Stimulated activated naive CD8-positive, alpha-beta T cell treated with anti-CD3 and anti-CD28 coated beads, Interleukin-15, amount 100 ng/mL, for 72 hours (primary cell): ENCODE measurements at regions not wholly inside any gene's neighbourhood (a gene's known extent, or its start where the extent isn't known, plus 50 kb on each side); places are given as distances from the start of the nearest gene placed in this dataset.

ENCODE experiments used
- ATAC-seq: fragments of 150-1000 bp; cut with Tn5 transposase; 2 replicates; pipeline ENCODE4 v1.10.0; 2021; ENCODE audit warnings: mild to moderate bottlenecking, moderate library complexity
- DNase-seq, 2 donors: peaks; one replicate each; pipeline ENCODE4 v3.0.0; 2021 to 2022
- H3K27ac Mint-ChIP-seq, 2 donors: one replicate each; pipeline ENCODE4 v1.8.0; 2022; ENCODE audit warnings: mild to moderate bottlenecking in 2 of 2, mixed read lengths in 2 of 2, moderate library complexity in 2 of 2
- H3K27me3 Mint-ChIP-seq: one replicate; pipeline ENCODE4 v1.8.0; 2022; ENCODE audit warnings: mixed read lengths
- H3K4me1 Mint-ChIP-seq: one replicate; pipeline ENCODE4 v1.8.0; 2022; ENCODE audit warnings: mild to moderate bottlenecking, mixed read lengths
- H3K4me3 Mint-ChIP-seq, 2 donors: one replicate each; pipeline ENCODE4 v1.8.0; 2022; ENCODE audit warnings: mild to moderate bottlenecking in 2 of 2, mixed read lengths in 2 of 2, moderate library complexity in 1 of 2
- H3K9me3 Mint-ChIP-seq, 2 donors: one replicate each; pipeline ENCODE4 v1.8.0; 2022; ENCODE audit warnings: mixed read lengths in 2 of 2

GRCh38 chr2:157984866-157985265 is 108.7 kb upstream of the ACVR1 start:
- H3K4me3 Mint-ChIP-seq = no peak overlapping the region
- no peak overlapping the region for H3K27ac Mint-ChIP-seq
- DNase-seq (no peak), ATAC-seq (no peak)
- H3K4me1 Mint-ChIP-seq = no peaks in the 10 kb centered on the region
- peaks cover 14 to 19% of the 10 kb centered on the region in 2 donors for H3K9me3 Mint-ChIP-seq
- H3K27me3 Mint-ChIP-seq = no peaks in the 10 kb centered on the region

DNA sequence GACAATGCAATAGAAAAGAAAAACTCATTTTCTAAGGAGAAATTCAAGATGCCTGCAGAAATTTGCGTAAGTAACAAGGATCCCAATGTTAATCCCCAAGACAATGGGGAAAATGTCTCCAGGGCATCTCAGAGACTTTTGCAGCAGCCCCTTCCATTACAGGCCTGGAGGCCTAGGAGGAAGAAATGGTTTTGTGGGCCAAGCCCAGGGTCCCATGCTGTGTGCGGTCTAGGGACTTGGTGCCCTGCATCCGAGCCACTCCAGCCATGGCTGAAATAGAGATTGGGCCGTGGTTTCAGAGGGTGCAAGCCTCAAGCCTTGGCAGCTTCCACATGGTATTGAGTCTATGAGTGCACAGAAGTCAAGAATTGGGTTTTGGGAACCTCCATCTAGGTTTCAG is 103.9 kb upstream of the ACVR1 start:
- DNase-seq = no peak
- Mint-ChIP-seq H3K27me3 (no peaks in the 10 kb centered on the region), H3K9me3 (peaks cover 26 to 42% of the 10 kb centered on the region in 2 donors), H3K4me1 (no peaks in the 10 kb centered on the region), H3K27ac (no peak overlapping the region), H3K4me3 (no peak overlapping the region)
- no peak for ATAC-seq

DNA sequence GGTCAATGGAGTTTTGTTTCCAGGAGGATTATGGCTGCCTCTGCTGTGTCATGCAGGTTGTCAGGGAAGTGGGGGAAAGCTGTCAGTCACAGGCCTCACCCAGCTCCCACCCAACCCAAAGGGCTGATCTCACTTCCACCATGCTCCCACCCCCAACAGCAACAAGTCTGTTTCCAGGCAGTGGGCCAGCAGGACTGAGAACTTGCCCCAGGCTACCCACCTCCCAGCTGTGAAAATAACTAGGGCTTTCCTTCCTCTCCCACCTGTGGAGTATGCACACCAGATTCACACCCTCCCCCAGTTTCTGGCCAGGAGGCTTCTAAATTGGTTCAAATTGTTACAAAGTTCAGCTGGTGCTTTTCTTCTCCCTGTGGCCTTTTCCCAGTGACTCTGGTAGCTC is 95.6 kb upstream of the ACVR1 start:
- no peaks in the 10 kb centered on the region for H3K27me3 Mint-ChIP-seq
- H3K9me3 Mint-ChIP-seq = peaks cover 12 to 14% of the 10 kb centered on the region in 2 donors
- no peaks in the 10 kb centered on the region for H3K4me1 Mint-ChIP-seq
- peak overlapping the region in 1 of 2 donors; percentile 55 for H3K27ac Mint-ChIP-seq
- H3K4me3 Mint-ChIP-seq = no peak overlapping the region
- ATAC-seq (no peak), DNase-seq (no peak)

DNA sequence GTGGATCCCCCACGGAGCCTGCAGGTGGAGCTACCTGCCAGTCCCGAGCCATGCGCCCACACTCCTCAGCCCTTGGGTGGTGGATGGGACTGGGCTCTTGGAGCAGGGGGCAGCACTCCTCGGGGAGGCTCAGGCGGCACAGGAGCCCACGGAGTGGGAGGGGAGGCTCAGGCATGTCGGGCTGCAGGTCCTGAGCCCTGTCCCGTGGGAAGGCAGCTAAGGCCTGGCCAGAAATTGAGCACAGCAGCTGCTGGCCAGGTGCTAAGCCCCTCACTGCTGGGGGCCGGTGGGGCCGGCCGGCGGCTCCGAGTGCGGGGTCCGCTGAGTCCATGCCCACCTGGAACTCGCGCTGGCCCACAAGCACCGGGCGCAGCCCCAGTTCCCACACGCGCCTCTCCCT is 91.7 kb upstream of the ACVR1 start:
- H3K27ac Mint-ChIP-seq = no peak overlapping the region
- H3K4me1 Mint-ChIP-seq = no peaks in the 10 kb centered on the region
- H3K4me3 Mint-ChIP-seq = no peak overlapping the region
- no peak for ATAC-seq
- no peak for DNase-seq
- peaks cover 3 to 6% of the 10 kb centered on the region in 2 donors for H3K9me3 Mint-ChIP-seq
- no peaks in the 10 kb centered on the region for H3K27me3 Mint-ChIP-seq

- H3K4me3 Mint-ChIP-seq = no peak overlapping the region
- H3K27me3 Mint-ChIP-seq = no peaks in the 10 kb centered on the region
- H3K27ac Mint-ChIP-seq = no peak overlapping the region
- DNase-seq = no peak
- H3K9me3 Mint-ChIP-seq = peaks cover 16 to 34% of the 10 kb centered on the region in 2 donors
- no peak for ATAC-seq
- H3K4me1 Mint-ChIP-seq = no peaks in the 10 kb centered on the region
Measured at GRCh38 chr2:157959249-157959648, 83.1 kb upstream of the ACVR1 start.

DNA sequence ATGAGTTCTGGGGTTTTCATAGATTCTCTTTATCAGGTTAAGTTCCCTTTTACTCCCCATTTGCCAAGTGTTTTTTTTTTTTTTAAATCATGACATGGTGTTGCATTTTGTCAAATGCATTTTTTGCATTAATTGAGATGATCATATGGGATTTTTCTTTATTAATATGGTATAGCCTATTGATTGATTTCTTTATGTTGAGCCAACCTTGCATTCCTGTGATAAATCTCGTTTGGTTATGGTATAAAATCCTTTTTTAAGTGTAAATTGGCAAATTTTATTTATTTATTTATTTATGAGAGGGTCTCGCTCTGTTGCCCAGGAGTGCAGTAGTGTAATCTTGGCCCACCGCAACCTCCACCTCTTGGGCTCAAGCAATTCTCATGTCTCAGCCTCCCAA is 81.5 kb upstream of the ACVR1 start:
- DNase-seq (no peak), ATAC-seq (no peak)
- Mint-ChIP-seq H3K9me3 (peaks cover 16 to 34% of the 10 kb centered on the region in 2 donors), H3K4me1 (no peaks in the 10 kb centered on the region), H3K4me3 (no peak overlapping the region), H3K27ac (no peak overlapping the region), H3K27me3 (no peaks in the 10 kb centered on the region)

DNA sequence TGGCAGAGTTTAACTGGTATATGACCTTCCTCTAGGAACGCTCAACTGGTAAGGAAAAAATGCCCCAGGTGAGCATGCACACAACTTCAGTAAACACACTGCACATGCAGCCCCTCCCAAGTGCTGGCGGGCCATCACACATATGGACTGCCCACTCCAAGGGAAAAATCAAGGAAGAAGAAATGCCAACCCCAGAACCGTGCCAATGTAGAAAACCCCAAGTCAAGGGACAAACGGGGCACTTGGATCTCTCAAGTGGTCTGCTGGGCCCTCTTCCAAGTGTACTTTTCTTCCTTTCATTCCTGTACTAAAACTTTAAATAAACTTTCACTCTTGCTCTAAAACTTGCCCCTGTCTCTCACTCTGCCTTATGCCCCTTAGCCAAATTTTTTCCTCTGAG is 76.4 kb upstream of the ACVR1 start:
- no peak for ATAC-seq
- peaks cover 4 to 8% of the 10 kb centered on the region in 2 donors for H3K9me3 Mint-ChIP-seq
- H3K4me1 Mint-ChIP-seq = no peaks in the 10 kb centered on the region
- H3K4me3 Mint-ChIP-seq = no peak overlapping the region
- H3K27ac Mint-ChIP-seq = no peak overlapping the region
- DNase-seq = no peak
- H3K27me3 Mint-ChIP-seq = no peaks in the 10 kb centered on the region

DNA sequence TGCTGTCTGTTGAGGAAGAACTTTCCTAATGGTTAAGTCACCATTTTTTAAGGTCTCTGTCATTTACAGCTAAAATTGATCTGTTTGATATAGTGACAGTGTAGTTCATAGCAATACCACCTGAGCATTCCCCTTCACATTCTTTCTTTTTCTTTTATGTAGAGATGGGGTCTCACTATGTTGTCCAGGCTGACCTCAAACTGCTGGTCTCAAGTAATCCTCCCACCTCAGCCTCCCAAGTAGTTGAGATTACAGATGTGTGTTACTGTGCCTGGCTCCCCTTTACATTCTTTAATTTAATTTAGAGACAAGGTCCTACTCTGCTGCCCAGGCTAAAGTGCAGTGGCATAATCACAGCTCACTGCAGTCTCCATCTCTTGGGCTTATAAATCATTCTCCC is 72.7 kb upstream of the ACVR1 start:
- H3K4me1 Mint-ChIP-seq = no peaks in the 10 kb centered on the region
- DNase-seq = no peak
- ATAC-seq = no peak
- H3K27me3 Mint-ChIP-seq = no peaks in the 10 kb centered on the region
- no peaks in the 10 kb centered on the region for H3K9me3 Mint-ChIP-seq
- H3K4me3 Mint-ChIP-seq = no peak overlapping the region
- H3K27ac Mint-ChIP-seq = no peak overlapping the region

DNA sequence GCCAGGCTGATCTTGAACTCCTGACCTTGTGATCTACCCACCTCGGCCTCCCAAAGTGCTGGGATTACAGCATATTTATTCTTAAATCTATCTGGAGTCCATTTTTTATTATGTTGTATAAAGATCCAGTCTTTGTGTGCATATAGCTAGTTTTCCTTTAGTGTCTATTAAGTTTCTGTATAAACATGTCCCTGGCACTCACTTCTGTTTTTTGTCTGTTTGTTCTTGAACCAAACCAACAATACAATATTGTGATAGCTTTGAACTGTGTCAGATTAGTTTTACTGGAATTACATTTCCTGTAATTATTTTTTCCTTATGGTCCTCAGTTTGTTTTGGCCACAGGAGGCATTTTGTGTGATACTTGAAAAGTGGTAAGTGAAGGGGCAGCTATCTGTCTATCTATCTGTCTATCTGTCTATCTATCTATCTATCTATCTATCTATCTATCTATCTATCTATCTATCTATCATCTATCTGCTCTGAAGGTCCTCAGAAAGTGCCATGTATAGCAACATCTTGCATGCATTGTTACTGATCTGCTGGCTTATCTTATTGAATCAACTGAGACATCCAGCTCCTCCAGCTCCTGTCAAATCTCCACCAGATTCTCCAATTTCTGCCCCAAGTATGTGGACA is 70.9 kb upstream of the ACVR1 start:
- no peak overlapping the region for H3K4me3 Mint-ChIP-seq
- no peak overlapping the region for H3K27ac Mint-ChIP-seq
- no peaks in the 10 kb centered on the region for H3K4me1 Mint-ChIP-seq
- DNase-seq (no peak), ATAC-seq (no peak)
- H3K9me3 Mint-ChIP-seq = no peaks in the 10 kb centered on the region
- H3K27me3 Mint-ChIP-seq = no peaks in the 10 kb centered on the region

DNA sequence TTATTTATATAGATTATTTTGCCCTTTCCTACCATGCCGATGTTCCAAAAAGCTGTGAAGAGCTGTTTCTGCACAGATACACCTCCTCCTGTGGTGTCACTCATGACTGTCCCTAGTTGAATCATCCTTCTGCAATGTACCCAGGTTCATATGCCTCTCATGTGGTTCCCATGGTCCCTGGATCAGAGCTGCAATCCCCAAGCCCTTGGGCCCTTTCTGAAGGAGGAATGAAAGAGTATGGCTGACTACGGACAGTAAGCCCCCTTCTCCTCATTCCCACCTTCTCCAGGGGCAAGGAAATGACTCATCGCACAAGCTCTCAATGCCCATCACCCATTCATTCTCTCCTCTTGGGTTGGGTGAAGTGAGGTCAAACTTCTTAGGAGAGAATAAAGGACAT is 63.9 kb upstream of the ACVR1 start:
- no peaks in the 10 kb centered on the region for H3K27me3 Mint-ChIP-seq
- DNase-seq = no peak
- H3K4me1 Mint-ChIP-seq = no peaks in the 10 kb centered on the region
- ATAC-seq = no peak
- H3K9me3 Mint-ChIP-seq = no peaks in the 10 kb centered on the region
- H3K4me3 Mint-ChIP-seq = no peak overlapping the region
- H3K27ac Mint-ChIP-seq = no peak overlapping the region

- Mint-ChIP-seq H3K9me3 (no peaks in the 10 kb centered on the region), H3K4me1 (no peaks in the 10 kb centered on the region), H3K4me3 (no peak overlapping the region), H3K27ac (peak overlapping the region in 1 of 2 donors; percentile 83), H3K27me3 (no peaks in the 10 kb centered on the region)
- DNase-seq (no peak), ATAC-seq (no peak)
Measured at GRCh38 chr2:157938556-157938955, 62.4 kb upstream of the ACVR1 start.

GRCh38 chr2:157936406-157936805 is 60.3 kb upstream of the ACVR1 start:
- Mint-ChIP-seq H3K4me1 (no peaks in the 10 kb centered on the region), H3K27ac (no peak overlapping the region), H3K9me3 (no peaks in the 10 kb centered on the region), H3K27me3 (no peaks in the 10 kb centered on the region), H3K4me3 (no peak overlapping the region)
- no peak for ATAC-seq
- no peak for DNase-seq

DNA sequence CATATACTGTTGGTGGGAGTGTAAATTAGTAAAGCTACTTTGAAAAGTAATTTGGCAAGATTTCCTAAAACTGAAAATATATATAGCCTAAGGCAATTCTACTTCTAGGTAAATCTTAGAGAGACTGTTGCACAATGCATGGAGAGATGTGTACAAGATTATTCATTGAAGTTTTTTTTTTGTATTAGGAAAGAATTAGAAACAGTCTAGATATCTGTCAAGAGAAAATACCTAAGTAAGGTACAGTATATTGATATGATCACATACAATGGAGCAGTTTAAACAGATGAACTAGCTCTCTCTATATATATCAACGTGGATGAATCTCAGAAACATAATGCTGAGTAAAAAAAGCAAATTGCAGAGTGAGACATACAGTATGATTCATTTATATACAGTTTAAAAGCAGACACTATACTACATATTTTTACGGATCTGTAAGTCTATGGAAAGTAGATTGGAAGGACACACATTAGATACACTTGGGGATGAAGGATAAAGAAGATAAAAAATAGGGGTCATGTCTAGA is 59.3 kb upstream of the ACVR1 start:
- Mint-ChIP-seq H3K27ac (no peak overlapping the region), H3K4me1 (no peaks in the 10 kb centered on the region), H3K4me3 (no peak overlapping the region), H3K9me3 (no peaks in the 10 kb centered on the region), H3K27me3 (no peaks in the 10 kb centered on the region)
- DNase-seq (no peak), ATAC-seq (no peak)

GRCh38 chr2:157934684-157935377 is 58.7 kb upstream of the ACVR1 start:
- DNase-seq = no peak
- Mint-ChIP-seq H3K4me3 (no peak overlapping the region), H3K27me3 (no peaks in the 10 kb centered on the region), H3K4me1 (no peaks in the 10 kb centered on the region), H3K27ac (no peak overlapping the region), H3K9me3 (no peaks in the 10 kb centered on the region)
- no peak for ATAC-seq

DNA sequence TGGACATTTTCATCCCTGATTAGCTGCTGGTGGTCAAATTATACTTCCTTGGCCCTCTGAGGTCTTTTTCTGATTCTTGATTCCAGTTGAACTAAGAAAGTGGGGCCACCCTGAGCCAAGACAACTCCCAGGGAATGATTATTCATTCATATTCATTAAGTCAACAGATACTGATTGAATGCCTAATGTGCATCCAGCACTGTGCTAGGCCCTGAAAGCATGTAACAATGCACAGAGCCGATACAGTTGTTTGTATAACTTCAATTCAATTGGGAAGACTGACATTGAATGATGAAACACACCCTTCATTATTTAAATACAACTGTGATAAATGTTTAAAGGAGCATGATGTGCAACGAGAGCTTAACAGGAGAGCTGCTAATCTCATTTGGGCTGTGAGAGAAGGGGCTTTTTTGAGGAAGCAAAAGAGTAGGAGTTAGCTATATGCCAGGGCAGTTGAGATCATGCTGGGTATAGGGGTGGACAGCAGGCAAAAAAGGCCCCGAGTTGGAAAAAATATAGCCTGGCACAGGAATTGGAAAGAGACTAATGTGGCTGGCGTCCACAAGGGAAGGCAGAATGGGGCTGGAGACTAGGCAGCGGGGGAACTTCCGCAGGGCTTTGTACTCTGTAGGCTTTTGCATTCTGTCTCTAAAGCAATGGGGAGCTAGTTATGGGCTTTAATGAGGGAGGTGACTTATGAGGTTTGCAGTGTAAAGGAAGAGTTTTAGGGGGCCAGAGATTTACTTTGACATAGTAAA is 57.2 kb upstream of the ACVR1 start:
- no peak overlapping the region for H3K4me3 Mint-ChIP-seq
- DNase-seq = no peak
- ATAC-seq = no peak
- H3K9me3 Mint-ChIP-seq = no peaks in the 10 kb centered on the region
- H3K27ac Mint-ChIP-seq = no peak overlapping the region
- H3K4me1 Mint-ChIP-seq = no peaks in the 10 kb centered on the region
- H3K27me3 Mint-ChIP-seq = no peaks in the 10 kb centered on the region

- H3K27ac Mint-ChIP-seq = no peak overlapping the region
- DNase-seq (no peak), ATAC-seq (no peak)
- no peaks in the 10 kb centered on the region for H3K4me1 Mint-ChIP-seq
- H3K9me3 Mint-ChIP-seq = no peaks in the 10 kb centered on the region
- no peak overlapping the region for H3K4me3 Mint-ChIP-seq
- no peaks in the 10 kb centered on the region for H3K27me3 Mint-ChIP-seq
Measured at GRCh38 chr2:157932480-157933159, 56.5 kb upstream of the ACVR1 start.
